ENCODE measurements at regions not wholly inside any gene's neighbourhood (a gene's known extent, or its start where the extent isn't known, plus 50 kb on each side); places are given as distances from the start of the nearest gene placed in this dataset.

DNA sequence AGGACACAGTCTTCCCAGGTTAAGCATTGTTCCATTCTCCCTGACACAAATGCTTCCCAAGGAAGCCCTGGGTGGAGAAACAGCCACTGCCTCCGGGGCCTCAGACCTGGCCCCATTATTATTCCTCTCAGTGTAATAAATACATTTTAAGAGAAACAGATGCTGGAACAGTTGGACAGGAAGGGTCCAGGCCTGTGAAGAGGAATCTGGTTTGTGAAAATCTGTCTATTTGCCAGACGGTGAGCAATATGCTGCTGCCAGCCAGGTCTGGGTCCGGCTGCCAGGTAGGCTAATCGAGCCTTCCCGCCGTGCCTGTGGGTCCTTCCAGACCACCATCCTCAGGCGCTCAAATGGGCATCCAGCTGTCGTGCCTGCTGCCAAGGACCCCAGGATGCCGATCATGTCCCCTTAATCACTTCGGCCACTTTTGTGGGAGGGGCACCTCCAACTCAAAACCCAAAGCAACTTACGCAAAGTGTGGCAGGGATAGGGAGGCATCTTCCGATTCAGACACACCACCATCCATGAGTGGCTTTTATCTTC, 528.4 kb downstream of the MIAT start:
- Histone ChIP-seq H3K18ac (ENCODE audit: low read depth in 1 of 2, low read length in 2 of 2) (no peak overlapping the region), H3K27ac (ENCODE audit: low read length, poor library complexity, severe bottlenecking) (no peak overlapping the region), H3K9me3 (ENCODE audit: control insufficient read depth, low read length) (peaks cover 7% of the 10 kb centered on the region), H2BK5ac (ENCODE audit: low read depth, low read length, poor library complexity, severe bottlenecking) (no peak overlapping the region), H3K79me1 (replicated peaks; ENCODE audit: low read length, poor library complexity, severe bottlenecking) (no peaks in the 10 kb centered on the region), H3K4ac (ENCODE audit: low read depth in 1 of 2, low read length in 2 of 2) (no peak overlapping the region), H3K4me3 (ENCODE audit: insufficient read depth in 1 of 2, low read depth in 1 of 2, low read length in 2 of 2) (no peak overlapping the region), H3K4me1 (ENCODE audit: control insufficient read depth, insufficient read depth, low read depth, low read length) (no peaks in the 10 kb centered on the region), H2AFZ (ENCODE audit: low read depth, low read length) (no peak overlapping the region), H2BK12ac (ENCODE audit: low read length in 2 of 2) (no peak overlapping the region), H3K36me3 (ENCODE audit: control insufficient read depth in 1 of 2, insufficient read depth in 2 of 2, low read depth in 1 of 2, low read length in 2 of 2) (no peaks in the 10 kb centered on the region), H4K8ac (ENCODE audit: low read length) (no peak overlapping the region), H3K4me2 (ENCODE audit: low read length, poor library complexity, severe bottlenecking) (no peak overlapping the region), H2BK15ac (ENCODE audit: low read depth, poor library complexity, severe bottlenecking) (no peak overlapping the region), H3K9ac (ENCODE audit: low read length) (no peak overlapping the region), H2BK120ac (ENCODE audit: low read depth, low read length) (no peak overlapping the region), H3K27me3 (ENCODE audit: control insufficient read depth in 1 of 2, insufficient read depth in 1 of 2, low read length in 2 of 2) (peaks cover 0 to 87% of the 10 kb centered on the region in 2 experiments), H2AK5ac (ENCODE audit: low read length, severe bottlenecking) (no peak overlapping the region), H3K23ac (ENCODE audit: low read length in 2 of 2) (no peak overlapping the region), H4K91ac (ENCODE audit: low read length) (no peak overlapping the region), H3K14ac (ENCODE audit: low read length in 2 of 2) (no peak overlapping the region)
- no peak for DNase-seq
- WGBS = 93% methylated on average over 11 of the region's 12 CpGs

DNA sequence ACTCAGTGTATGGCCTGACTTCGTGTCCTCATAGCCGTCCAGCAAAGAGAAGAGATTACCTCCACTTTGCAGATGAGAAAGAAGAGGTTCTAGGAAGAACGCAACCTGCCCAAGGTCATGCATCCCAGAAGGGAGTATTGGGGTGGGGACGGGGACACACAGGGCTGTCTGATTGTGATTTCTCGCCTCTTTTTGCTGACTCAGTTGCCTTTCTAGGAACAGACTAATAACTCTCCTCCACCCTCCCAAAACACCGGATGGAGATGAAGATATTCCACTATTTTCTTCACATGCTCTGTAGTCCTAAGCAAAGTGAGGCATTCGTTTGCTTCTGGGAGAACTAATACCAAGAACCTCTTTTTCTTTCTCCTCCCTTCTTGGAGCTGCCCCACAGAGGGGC, 529.3 kb downstream of the MIAT start:
- no peaks in the 10 kb centered on the region for H3K4me1 ChIP-seq (ENCODE audit: control insufficient read depth, insufficient read depth, low read depth, low read length)
- WGBS = 94% methylated on average over 7 of the region's 7 CpGs
- no peak overlapping the region for H4K8ac ChIP-seq (ENCODE audit: low read length)
- H3K27me3 ChIP-seq (ENCODE audit: control insufficient read depth in 1 of 2, insufficient read depth in 1 of 2, low read length in 2 of 2) = peaks cover 0 to 81% of the 10 kb centered on the region in 2 experiments
- H3K4me3 ChIP-seq (ENCODE audit: insufficient read depth in 1 of 2, low read depth in 1 of 2, low read length in 2 of 2) = no peak overlapping the region
- no peak overlapping the region for H3K14ac ChIP-seq (ENCODE audit: low read length in 2 of 2)
- H2AK5ac ChIP-seq (ENCODE audit: low read length, severe bottlenecking) = no peak overlapping the region
- DNase-seq = no peak
- no peak overlapping the region for H2BK12ac ChIP-seq (ENCODE audit: low read length in 2 of 2)
- H4K91ac ChIP-seq (ENCODE audit: low read length) = no peak overlapping the region
- H2AFZ ChIP-seq (ENCODE audit: low read depth, low read length) = no peak overlapping the region
- no peak overlapping the region for H2BK120ac ChIP-seq (ENCODE audit: low read depth, low read length)
- H3K9ac ChIP-seq (ENCODE audit: low read length) = no peak overlapping the region
- H3K4me2 ChIP-seq (ENCODE audit: low read length, poor library complexity, severe bottlenecking) = no peak overlapping the region
- no peak overlapping the region for H3K27ac ChIP-seq (ENCODE audit: low read length, poor library complexity, severe bottlenecking)
- peaks cover 15% of the 10 kb centered on the region for H3K9me3 ChIP-seq (ENCODE audit: control insufficient read depth, low read length)
- H3K36me3 ChIP-seq (ENCODE audit: control insufficient read depth in 1 of 2, insufficient read depth in 2 of 2, low read depth in 1 of 2, low read length in 2 of 2) = no peaks in the 10 kb centered on the region
- no peak overlapping the region for H2BK15ac ChIP-seq (ENCODE audit: low read depth, poor library complexity, severe bottlenecking)
- no peak overlapping the region for H3K18ac ChIP-seq (ENCODE audit: low read depth in 1 of 2, low read length in 2 of 2)
- no peak overlapping the region for H2BK5ac ChIP-seq (ENCODE audit: low read depth, low read length, poor library complexity, severe bottlenecking)
- H3K23ac ChIP-seq (ENCODE audit: low read length in 2 of 2) = no peak overlapping the region
- H3K79me1 ChIP-seq (replicated peaks; ENCODE audit: low read length, poor library complexity, severe bottlenecking) = no peaks in the 10 kb centered on the region
- H3K4ac ChIP-seq (ENCODE audit: low read depth in 1 of 2, low read length in 2 of 2) = no peak overlapping the region

DNA sequence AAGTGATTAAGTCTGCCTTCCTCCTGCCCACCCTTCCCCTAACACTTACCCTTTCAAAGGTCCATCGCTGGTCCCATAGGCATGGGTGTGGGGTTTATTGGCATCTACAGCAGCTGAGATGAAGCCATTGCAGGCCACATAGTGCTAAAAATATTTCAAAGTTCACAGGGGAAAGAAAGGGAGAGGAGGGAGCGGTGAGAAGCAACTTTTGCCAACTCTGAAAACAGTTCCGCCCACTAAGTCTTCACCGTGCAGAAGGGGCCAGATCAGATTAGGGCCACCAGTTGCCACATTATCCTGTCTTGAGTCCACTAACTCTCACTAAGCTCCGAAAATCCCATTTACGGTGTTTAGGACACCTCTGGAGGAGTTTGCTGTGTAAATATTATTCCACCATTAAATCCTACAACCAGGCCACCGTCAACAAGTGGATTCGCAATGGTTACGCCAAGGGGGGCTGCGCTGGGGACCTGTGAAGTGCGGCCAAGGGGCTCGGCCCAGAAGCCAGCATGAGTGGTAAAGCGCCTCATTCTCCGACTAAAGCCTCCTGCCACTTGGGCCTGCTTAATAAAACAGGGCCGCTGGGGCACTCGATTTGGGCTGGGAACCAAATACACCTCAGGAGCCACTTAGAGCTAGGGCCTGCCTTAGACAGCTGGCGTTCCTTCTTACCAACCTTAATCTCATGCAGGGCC, 534.9 kb downstream of the MIAT start:
- no peak overlapping the region for H2AFZ ChIP-seq (ENCODE audit: low read depth, low read length)

DNA sequence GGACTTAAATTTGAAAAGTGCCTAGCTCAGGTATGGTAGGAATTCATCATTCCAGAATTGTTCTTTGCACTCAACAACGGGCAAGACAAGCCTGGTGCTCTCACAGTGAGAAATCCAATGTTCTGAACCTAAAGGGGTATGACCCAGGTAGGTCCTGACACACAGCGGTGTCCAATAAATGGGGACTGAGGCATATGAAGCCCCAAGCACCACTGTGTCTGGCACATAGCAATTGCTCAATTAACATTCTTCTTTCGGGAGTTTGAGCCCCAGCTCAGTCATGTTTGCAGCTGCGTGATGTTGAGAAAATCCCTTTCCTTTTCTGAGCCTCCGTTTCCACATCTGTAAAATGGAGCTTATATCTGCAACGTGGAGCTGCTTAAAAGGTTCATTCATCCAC, 535.8 kb downstream of the MIAT start:
- H3K36me3 ChIP-seq (ENCODE audit: control insufficient read depth in 1 of 2, insufficient read depth in 2 of 2, low read depth in 1 of 2, low read length in 2 of 2) = no peaks in the 10 kb centered on the region
- no peak overlapping the region for H4K91ac ChIP-seq (ENCODE audit: low read length)
- H3K23ac ChIP-seq (ENCODE audit: low read length in 2 of 2) = no peak overlapping the region
- no peak overlapping the region for H3K9ac ChIP-seq (ENCODE audit: low read length)
- no peaks in the 10 kb centered on the region for H3K4me1 ChIP-seq (ENCODE audit: control insufficient read depth, insufficient read depth, low read depth, low read length)
- peaks cover 17% of the 10 kb centered on the region for H3K9me3 ChIP-seq (ENCODE audit: control insufficient read depth, low read length)
- H2AFZ ChIP-seq (ENCODE audit: low read depth, low read length) = no peak overlapping the region
- H4K8ac ChIP-seq (ENCODE audit: low read length) = no peak overlapping the region
- H2BK15ac ChIP-seq (ENCODE audit: low read depth, poor library complexity, severe bottlenecking) = no peak overlapping the region
- 95% methylated on average over 6 of the region's 6 CpGs for WGBS
- H3K18ac ChIP-seq (ENCODE audit: low read depth in 1 of 2, low read length in 2 of 2) = peak overlapping the region in 1 of 2 experiments; percentile 29
- peaks cover 0 to 75% of the 10 kb centered on the region in 2 experiments for H3K27me3 ChIP-seq (ENCODE audit: control insufficient read depth in 1 of 2, insufficient read depth in 1 of 2, low read length in 2 of 2)
- H2BK5ac ChIP-seq (ENCODE audit: low read depth, low read length, poor library complexity, severe bottlenecking) = no peak overlapping the region
- H2AK5ac ChIP-seq (ENCODE audit: low read length, severe bottlenecking) = no peak overlapping the region
- no peak overlapping the region for H2BK120ac ChIP-seq (ENCODE audit: low read depth, low read length)
- no peak overlapping the region for H3K4ac ChIP-seq (ENCODE audit: low read depth in 1 of 2, low read length in 2 of 2)
- DNase-seq = no peak
- H3K4me3 ChIP-seq (ENCODE audit: insufficient read depth in 1 of 2, low read depth in 1 of 2, low read length in 2 of 2) = no peak overlapping the region
- no peak overlapping the region for H3K4me2 ChIP-seq (ENCODE audit: low read length, poor library complexity, severe bottlenecking)
- H3K79me1 ChIP-seq (replicated peaks; ENCODE audit: low read length, poor library complexity, severe bottlenecking) = no peaks in the 10 kb centered on the region
- H3K14ac ChIP-seq (ENCODE audit: low read length in 2 of 2) = no peak overlapping the region
- H2BK12ac ChIP-seq (ENCODE audit: low read length in 2 of 2) = no peak overlapping the region
- no peak overlapping the region for H3K27ac ChIP-seq (ENCODE audit: low read length, poor library complexity, severe bottlenecking)

More for the DNA sequence above, 534.9 kb downstream of the MIAT start:
- Histone ChIP-seq H2BK120ac (ENCODE audit: low read depth, low read length) (no peak overlapping the region), H2BK5ac (ENCODE audit: low read depth, low read length, poor library complexity, severe bottlenecking) (no peak overlapping the region), H3K36me3 (ENCODE audit: control insufficient read depth in 1 of 2, insufficient read depth in 2 of 2, low read depth in 1 of 2, low read length in 2 of 2) (no peaks in the 10 kb centered on the region), H3K4me3 (ENCODE audit: insufficient read depth in 1 of 2, low read depth in 1 of 2, low read length in 2 of 2) (no peak overlapping the region), H4K91ac (ENCODE audit: low read length) (no peak overlapping the region), H3K4ac (ENCODE audit: low read depth in 1 of 2, low read length in 2 of 2) (no peak overlapping the region), H2BK12ac (ENCODE audit: low read length in 2 of 2) (no peak overlapping the region), H3K23ac (ENCODE audit: low read length in 2 of 2) (no peak overlapping the region), H2BK15ac (ENCODE audit: low read depth, poor library complexity, severe bottlenecking) (no peak overlapping the region), H3K18ac (ENCODE audit: low read depth in 1 of 2, low read length in 2 of 2) (no peak overlapping the region), H3K27me3 (ENCODE audit: control insufficient read depth in 1 of 2, insufficient read depth in 1 of 2, low read length in 2 of 2) (peaks cover 0 to 76% of the 10 kb centered on the region in 2 experiments), H3K4me2 (ENCODE audit: low read length, poor library complexity, severe bottlenecking) (no peak overlapping the region), H4K8ac (ENCODE audit: low read length) (no peak overlapping the region), H2AK5ac (ENCODE audit: low read length, severe bottlenecking) (no peak overlapping the region), H3K9ac (ENCODE audit: low read length) (no peak overlapping the region), H3K79me1 (replicated peaks; ENCODE audit: low read length, poor library complexity, severe bottlenecking) (no peaks in the 10 kb centered on the region), H3K27ac (ENCODE audit: low read length, poor library complexity, severe bottlenecking) (no peak overlapping the region), H3K4me1 (ENCODE audit: control insufficient read depth, insufficient read depth, low read depth, low read length) (no peaks in the 10 kb centered on the region), H3K9me3 (ENCODE audit: control insufficient read depth, low read length) (peaks cover 17% of the 10 kb centered on the region), H3K14ac (ENCODE audit: low read length in 2 of 2) (no peak overlapping the region)
- DNase-seq = no peak
- WGBS = 90% methylated on average over 14 of the region's 17 CpGs
